SK-N-SH (cell line): ENCODE measurements at regions not wholly inside any gene's neighbourhood (a gene's known extent, or its start where the extent isn't known, plus 50 kb on each side); places are given as distances from the start of the nearest gene placed in this dataset.
A peak's percentile ranks its signal among the peaks of the same experiment; 100 is the strongest.

Experiments used
- CTCF ChIA-PET: fragments of 300-600, 350-600 bp; formaldehyde crosslinking; extraction: SDS; loops from one replicate; lab custom pipeline; 2021; lab: Yijun Ruan, JAX
- POLR2A ChIA-PET: fragments of 350-600 bp; sonication (Branson Sonifier 250); formaldehyde crosslinking; extraction: SDS; loops from one replicate; lab custom pipeline; 2020; ENCODE audit warnings: antibody characterized with exemption, inconsistent platforms; lab: Yijun Ruan, JAX
- DNase-seq: peaks from one replicate; pipeline ENCODE4 v3.0.0; 2012
- H2AFZ ChIP-seq: fragments of 200-600 bp; sonication (generic); 2 replicates; pipeline ENCODE4 v1.8.1; 2016; ENCODE audit warnings: antibody characterized with exemption, mild to moderate bottlenecking, low read depth
- H3F3A ChIP-seq: fragments of 200-600 bp; sonication (generic); replicated peaks from 2 replicates; pipeline ENCODE3; 2016; ENCODE audit warnings: antibody characterized with exemption, mild to moderate bottlenecking; ENCODE audit not compliant: insufficient read depth
- H3K27ac ChIP-seq, 2 experiments: fragments of 200-500 bp in 1 of 2; fragments of 200-600 bp in 1 of 2; sonication (Bioruptor generic) in 1 of 2; sonication (generic), shearing (Covaris generic) in 1 of 2; 2 replicates each; pipeline versions ENCODE4 v1.5.1 to v1.6.1; 2014 to 2016; ENCODE audit warnings: low read depth in 2 of 2, inconsistent platforms in 1 of 2, low read length in 1 of 2, mild to moderate bottlenecking in 1 of 2, mixed read lengths in 1 of 2
- H3K27me3 ChIP-seq: fragments of 200-600 bp; sonication (generic), shearing (Covaris generic); 2 replicates; pipeline ENCODE4 v1.6.1; 2016; ENCODE audit warnings: mixed run types; ENCODE audit not compliant: insufficient read depth
- H3K36me3 ChIP-seq, 2 experiments: fragments of 200-500 bp in 1 of 2; fragments of 200-600 bp in 1 of 2; sonication (Bioruptor generic) in 1 of 2; sonication (generic) in 1 of 2; replicated peaks in 1 of 2; 2 replicates each; pipeline versions ENCODE3 to v1.5.1; 2014 to 2016; ENCODE audit warnings: low read length in 1 of 2, mild to moderate bottlenecking in 1 of 2; ENCODE audit not compliant: insufficient read depth in 2 of 2, control insufficient read depth in 1 of 2
- H3K4me1 ChIP-seq, 2 experiments: fragments of 200-500 bp in 1 of 2; fragments of 200-600 bp in 1 of 2; sonication (Bioruptor generic) in 1 of 2; sonication (generic), shearing (Covaris generic) in 1 of 2; 2 replicates each; pipeline versions ENCODE4 v1.5.1 to v1.6.1; 2014 to 2016; ENCODE audit warnings: low read depth in 1 of 2, low read length in 1 of 2, mixed run types in 1 of 2; ENCODE audit not compliant: insufficient read depth in 2 of 2, control insufficient read depth in 1 of 2
- H3K4me2 ChIP-seq: fragments of 200-600 bp; sonication (generic), shearing (Covaris generic); 2 replicates; pipeline ENCODE4 v1.6.1; 2017; ENCODE audit warnings: mixed run types
- H3K4me3 ChIP-seq, 2 experiments: fragments of 200-500 bp in 1 of 2; fragments of 200-600 bp in 1 of 2; sonication (Bioruptor generic) in 1 of 2; sonication (generic), shearing (Covaris generic) in 1 of 2; 2 replicates each; pipeline versions ENCODE4 v1.5.1 to v1.8.1; 2014 to 2016; ENCODE audit warnings: low read depth in 2 of 2, inconsistent platforms in 1 of 2, low read length in 1 of 2, mild to moderate bottlenecking in 1 of 2, mixed read lengths in 1 of 2, moderate library complexity in 1 of 2
- H3K79me2 ChIP-seq: fragments of 200-600 bp; sonication (generic); 2 replicates; pipeline ENCODE4 v1.8.1; 2017; ENCODE audit warnings: mild to moderate bottlenecking; ENCODE audit not compliant: insufficient read depth
- H3K9ac ChIP-seq: fragments of 200-600 bp; sonication (generic); 2 replicates; pipeline ENCODE4 v1.6.1; 2017; ENCODE audit warnings: mixed run types
- H3K9me2 ChIP-seq: fragments of 200-600 bp; sonication (generic); 2 replicates; pipeline ENCODE4 v1.6.1; 2017; ENCODE audit warnings: mixed run types
- H3K9me3 ChIP-seq: fragments of 200-600 bp; sonication (generic); 2 replicates; pipeline ENCODE4 v1.6.1; 2017; ENCODE audit warnings: mixed run types, mild to moderate bottlenecking, moderate library complexity
- H4K20me1 ChIP-seq: fragments of 200-600 bp; sonication (generic); 2 replicates; pipeline ENCODE4 v1.6.1; 2017; ENCODE audit warnings: mild to moderate bottlenecking, mixed run types; ENCODE audit not compliant: insufficient read depth
- CHD2 ChIP-seq: fragments of 150-350 bp; IDR thresholded peaks from 2 replicates; pipeline ENCODE4 v1.6.1; 2018; ENCODE audit warnings: low read length; ENCODE audit not compliant: partially characterized antibody
- CTCF ChIP-seq: fragments of 200-600 bp; sonication (generic); IDR thresholded peaks from 2 replicates; pipeline ENCODE4 v1.6.1; 2017; ENCODE audit warnings: antibody characterized with exemption, mild to moderate bottlenecking, moderate library complexity
- ELF1 ChIP-seq: IDR thresholded peaks from 2 replicates; pipeline ENCODE4 v1.4.0; 2012
- FOSL2 ChIP-seq: IDR thresholded peaks from 2 replicates; pipeline ENCODE4 v1.4.0; 2012; ENCODE audit warnings: low read depth, mild to moderate bottlenecking, moderate library complexity, borderline replicate concordance
- FOXJ3 ChIP-seq: sonication (generic); formaldehyde crosslinking; IDR thresholded peaks from 2 replicates; pipeline ENCODE4 v1.5.1; 2020; ENCODE audit warnings: mild to moderate bottlenecking, missing genetic modification reagents
- GATA2 ChIP-seq: sonication (generic); formaldehyde crosslinking; IDR thresholded peaks from 2 replicates; pipeline ENCODE4 v1.5.0; 2020; ENCODE audit warnings: mild to moderate bottlenecking, missing genetic modification reagents
- JUND ChIP-seq: IDR thresholded peaks from 2 replicates; pipeline ENCODE4 v1.4.0; 2012
- MAX ChIP-seq: IDR thresholded peaks from 2 replicates; pipeline ENCODE4 v1.4.0; 2012; ENCODE audit warnings: low read depth
- RAD21 ChIP-seq: IDR thresholded peaks from 2 replicates; pipeline ENCODE4 v1.6.1; 2012; ENCODE audit warnings: mild to moderate bottlenecking, low read length
- SMC3 ChIP-seq: IDR thresholded peaks from 2 replicates; pipeline ENCODE4 v1.6.1; 2012; ENCODE audit warnings: low read depth, low read length, improper control_type of control experiment
- YY1 ChIP-seq: IDR thresholded peaks from 2 replicates; pipeline ENCODE4 v1.4.0; 2012; ENCODE audit warnings: low read depth, mild to moderate bottlenecking
- WGBS: methylation state at CpG from one replicate; pipeline ENCODE4 v1.1.6; 2017; ENCODE audit warnings: low lambda C conversion rate; 5-methylcytosine and 5-hydroxymethylcytosine counted together
- TF ChIP-seq, protein P1 (sequence below): fragments of 150-350 bp; IDR thresholded peaks from 2 replicates; pipeline ENCODE4 v1.6.1; 2016; ENCODE audit warnings: mild to moderate bottlenecking, low read depth, low read length
- TF ChIP-seq, protein P2 (sequence below): fragments of 150-350 bp; IDR thresholded peaks from 2 replicates; pipeline ENCODE4 v1.6.1; 2017; ENCODE audit warnings: antibody characterized with exemption, low read length, low read depth, borderline replicate concordance

- ChIA-PET POLR2A (no interaction called here), CTCF (interaction anchor here (0.7 to 3.8 kb wide), 13 partner anchors 10 to 465 kb away, joined by 3 to 19 read pairs (median 5); no protein-coding TSS in a partner anchor)
- Histone ChIP-seq H3K9me2 (no peaks in the 10 kb centered on the region), H4K20me1 (no peaks in the 10 kb centered on the region), H3K27me3 (peaks cover 55% of the 10 kb centered on the region), H3K36me3 (no peaks in the 10 kb centered on the region), H2AFZ (no peak overlapping the region), H3K9me3 (no peaks in the 10 kb centered on the region), H3K4me3 (no peak overlapping the region), H3F3A (no peaks in the 10 kb centered on the region), H3K9ac (no peak overlapping the region), H3K4me2 (no peak overlapping the region), H3K79me2 (no peaks in the 10 kb centered on the region), H3K4me1 (no peaks in the 10 kb centered on the region; a peak in 2 of 4 replicates), H3K27ac (no peak overlapping the region)
- TF ChIP-seq CHD2 (no peak), RAD21 (no peak)
- peak; percentile 7 for DNase-seq
- 22% methylated on average over 10 of the region's 11 CpGs for WGBS
Observed at GRCh38 chr14:22387776-22388241, 201.2 kb downstream of the DAD1 start.

GRCh38 chr14:22386924-22387775, 201.9 kb downstream of the DAD1 start:
- ChIA-PET POLR2A (no interaction called here), CTCF (interaction anchor here (1.0 to 3.8 kb wide), 8 partner anchors 13 to 266 kb away, joined by 3 to 19 read pairs (median 6); no protein-coding TSS in a partner anchor)
- H3K27me3 ChIP-seq = peaks cover 51% of the 10 kb centered on the region
- no peak overlapping the region for H3K27ac ChIP-seq
- H3F3A ChIP-seq = no peaks in the 10 kb centered on the region
- no peak overlapping the region for H3K9ac ChIP-seq
- H3K4me2 ChIP-seq = no peak overlapping the region
- H2AFZ ChIP-seq = no peak overlapping the region
- H3K79me2 ChIP-seq = no peaks in the 10 kb centered on the region
- H3K9me2 ChIP-seq = no peaks in the 10 kb centered on the region
- DNase-seq = peak; percentile 73
- no peaks in the 10 kb centered on the region for H3K9me3 ChIP-seq
- no peaks in the 10 kb centered on the region; a peak in 2 of 4 replicates for H3K4me1 ChIP-seq
- H4K20me1 ChIP-seq = no peaks in the 10 kb centered on the region
- peak; percentile 91 for TF ChIP-seq RAD21
- TF ChIP-seq CTCF = peak; percentile 88
- TF ChIP-seq YY1 = peak; percentile 33; the same call in 1 of the 2 replicates
- TF ChIP-seq SMC3 = peak; percentile 73
- TF ChIP-seq ELF1 = no peak
- TF ChIP-seq, all 33 proteins: peak for 4
- H3K4me3 ChIP-seq = no peak overlapping the region; a peak in 1 of 4 replicates
- H3K36me3 ChIP-seq = no peaks in the 10 kb centered on the region
- 16% methylated on average over 22 of the region's 22 CpGs for whole genome bisulfite sequencing

DNA sequence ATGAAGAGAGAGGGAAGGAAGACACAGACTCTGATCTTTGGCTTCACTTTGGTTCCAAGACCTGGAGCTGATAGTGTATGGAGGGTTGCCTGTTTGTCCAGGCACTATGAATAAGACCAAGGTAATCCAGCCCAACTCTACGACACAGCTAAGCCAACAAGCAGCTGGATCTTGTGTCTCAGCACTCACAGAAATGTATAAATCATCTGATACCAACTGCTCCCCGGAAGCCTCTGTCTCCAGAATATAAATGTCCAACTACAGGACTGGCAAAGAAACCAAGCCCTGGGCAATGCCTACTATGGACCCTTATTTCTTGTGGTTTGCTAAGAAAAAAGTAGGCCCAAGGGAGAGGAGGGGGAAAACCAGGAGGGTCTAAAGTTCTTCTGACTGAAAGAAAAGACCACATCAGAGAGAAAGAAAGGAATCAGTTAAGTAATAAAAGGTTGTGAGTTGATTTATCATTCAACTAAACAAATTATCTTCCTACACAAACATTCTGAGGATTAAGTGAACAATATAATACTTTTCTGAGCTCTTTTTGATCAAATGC, 204.0 kb downstream of the DAD1 start:
- no peaks in the 10 kb centered on the region for H3F3A ChIP-seq
- H3K27ac ChIP-seq = no peak overlapping the region
- no peak overlapping the region for H3K9ac ChIP-seq
- H3K36me3 ChIP-seq = no peaks in the 10 kb centered on the region
- H3K27me3 ChIP-seq = peaks cover 41% of the 10 kb centered on the region
- H3K9me2 ChIP-seq = no peaks in the 10 kb centered on the region
- no peak overlapping the region for H3K4me3 ChIP-seq
- DNase-seq = no peak
- H2AFZ ChIP-seq = no peak overlapping the region
- H3K4me1 ChIP-seq = peaks cover 0 to 6% of the 10 kb centered on the region in 2 experiments; a peak in 1 of 4 replicates
- POLR2A ChIA-PET = no interaction called here
- H3K4me2 ChIP-seq = no peak overlapping the region
- no peaks in the 10 kb centered on the region for H3K79me2 ChIP-seq
- 31% methylated on average over 2 of the region's 2 CpGs for WGBS
- H3K9me3 ChIP-seq = no peaks in the 10 kb centered on the region
- CTCF ChIA-PET = interaction anchor here (0.7 to 2.6 kb wide), 8 partner anchors 10 to 268 kb away, joined by 3 to 8 read pairs (median 3); no protein-coding TSS in a partner anchor
- no peaks in the 10 kb centered on the region for H4K20me1 ChIP-seq
- no peak for TF ChIP-seq MAX
- TF ChIP-seq JUND = no peak
- TF ChIP-seq FOXJ3 (CRISPR knock-in tag) = no peak
- TF ChIP-seq, protein P1, sequence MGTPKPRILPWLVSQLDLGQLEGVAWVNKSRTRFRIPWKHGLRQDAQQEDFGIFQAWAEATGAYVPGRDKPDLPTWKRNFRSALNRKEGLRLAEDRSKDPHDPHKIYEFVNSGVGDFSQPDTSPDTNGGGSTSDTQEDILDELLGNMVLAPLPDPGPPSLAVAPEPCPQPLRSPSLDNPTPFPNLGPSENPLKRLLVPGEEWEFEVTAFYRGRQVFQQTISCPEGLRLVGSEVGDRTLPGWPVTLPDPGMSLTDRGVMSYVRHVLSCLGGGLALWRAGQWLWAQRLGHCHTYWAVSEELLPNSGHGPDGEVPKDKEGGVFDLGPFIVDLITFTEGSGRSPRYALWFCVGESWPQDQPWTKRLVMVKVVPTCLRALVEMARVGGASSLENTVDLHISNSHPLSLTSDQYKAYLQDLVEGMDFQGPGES = no peak
- no peak for TF ChIP-seq FOSL2
- no peak for TF ChIP-seq GATA2
- TF ChIP-seq, protein P2, sequence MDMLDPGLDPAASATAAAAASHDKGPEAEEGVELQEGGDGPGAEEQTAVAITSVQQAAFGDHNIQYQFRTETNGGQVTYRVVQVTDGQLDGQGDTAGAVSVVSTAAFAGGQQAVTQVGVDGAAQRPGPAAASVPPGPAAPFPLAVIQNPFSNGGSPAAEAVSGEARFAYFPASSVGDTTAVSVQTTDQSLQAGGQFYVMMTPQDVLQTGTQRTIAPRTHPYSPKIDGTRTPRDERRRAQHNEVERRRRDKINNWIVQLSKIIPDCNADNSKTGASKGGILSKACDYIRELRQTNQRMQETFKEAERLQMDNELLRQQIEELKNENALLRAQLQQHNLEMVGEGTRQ = no peak
- TF ChIP-seq SMC3 = no peak
